GM10248 (cell line): ENCODE measurements at regions not wholly inside any gene's neighbourhood (a gene's known extent, or its start where the extent isn't known, plus 50 kb on each side); places are given as distances from the start of the nearest gene placed in this dataset.
"Not testable (repeated sequence)": the region's sequence is repeated elsewhere in the genome, so short reads cannot be mapped to it uniquely, and the experiment has no call there.

ENCODE experiments used
- CTCF ChIA-PET: fragments of 300-600 bp; sonication (Branson Sonifier 250); formaldehyde crosslinking; extraction: SDS; loops from one replicate; lab custom pipeline; 2021; ENCODE audit warnings: antibody characterized with exemption; lab: Yijun Ruan, JAX
- POLR2A ChIA-PET: fragments of 350-650 bp; sonication (Branson Sonifier 250); formaldehyde crosslinking; extraction: SDS; loops from one replicate; lab custom pipeline; 2020; ENCODE audit warnings: antibody characterized with exemption; lab: Yijun Ruan, JAX
- DNase-seq: peaks from one replicate; pipeline ENCODE4 v3.0.0; 2012; ENCODE audit errors: extremely low spot score
- CTCF ChIP-seq: IDR thresholded peaks from 2 replicates; pipeline ENCODE4 v1.5.1; 2012; ENCODE audit warnings: mild to moderate bottlenecking, low read depth; ENCODE audit errors: extremely low read depth, missing control alignments, control extremely low read depth

- no peak for DNase-seq
- POLR2A ChIA-PET: no interaction called here
- CTCF ChIA-PET: interaction anchor here (1.0 kb wide), 1 partner anchor 17 kb away, joined by 3 read pairs; no protein-coding TSS in a partner anchor
- no peak for TF ChIP-seq CTCF
Observed at GRCh38 chr5:99590806-99591205, 662.0 kb upstream of the CHD1 start.

- no peak for DNase-seq
- TF ChIP-seq CTCF: no peak
- ChIA-PET CTCF (no interaction called here), POLR2A (no interaction called here)
Observed at GRCh38 chr5:99589424-99589823, 660.6 kb upstream of the CHD1 start.

GRCh38 chr5:99587983-99588382 lies 659.2 kb upstream of the CHD1 start:
- no peak for DNase-seq
- POLR2A ChIA-PET: no interaction called here
- CTCF ChIA-PET: no interaction called here

GRCh38 chr5:99586878-99587277 lies 658.1 kb upstream of the CHD1 start:
- no peak for DNase-seq
- ChIA-PET POLR2A (no interaction called here), CTCF (no interaction called here)
- no peak for TF ChIP-seq CTCF

More at GRCh38 chr5:99587983-99588382, 659.2 kb upstream of the CHD1 start:
- no peak for TF ChIP-seq CTCF

- CTCF ChIA-PET, DNase-seq, POLR2A ChIA-PET: not testable (repeated sequence)
Observed at GRCh38 chr5:99581204-99581603, 652.4 kb upstream of the CHD1 start.

GRCh38 chr5:99562937-99563627 lies 634.3 kb upstream of the CHD1 start:
- CTCF ChIA-PET, DNase-seq, POLR2A ChIA-PET: not testable (repeated sequence)

- no peak for DNase-seq
- TF ChIP-seq CTCF: no peak
- ChIA-PET POLR2A (no interaction called here), CTCF (no interaction called here)
Observed at GRCh38 chr5:99553211-99553810, 624.5 kb upstream of the CHD1 start.
